IPS-15b (cell line): ENCODE measurements at regions not wholly inside any gene's neighbourhood (a gene's known extent, or its start where the extent isn't known, plus 50 kb on each side); places are given as distances from the start of the nearest gene placed in this dataset.
"Not testable (repeated sequence)": the region's sequence is repeated elsewhere in the genome, so short reads cannot be mapped to it uniquely, and the experiment has no call there.

Experiments used
- H3K27me3 ChIP-seq: one replicate; pipeline ENCODE4 v1.6.1; 2013; ENCODE audit warnings: low read length; ENCODE audit not compliant: control insufficient read depth, insufficient read depth
- H3K36me3 ChIP-seq: one replicate; pipeline ENCODE4 v1.6.1; 2013; ENCODE audit warnings: low read length; ENCODE audit not compliant: control insufficient read depth, insufficient read depth
- H3K4me1 ChIP-seq: one replicate; pipeline ENCODE4 v1.6.1; 2013; ENCODE audit warnings: mild to moderate bottlenecking, low read length; ENCODE audit not compliant: control insufficient read depth, insufficient read depth
- H3K4me3 ChIP-seq: one replicate; pipeline ENCODE4 v1.5.1; 2013; ENCODE audit warnings: low read depth, low read length
- H3K9ac ChIP-seq: one replicate; pipeline ENCODE4 v1.6.1; 2013; ENCODE audit warnings: low read depth, mild to moderate bottlenecking, low read length
- H3K9me3 ChIP-seq: one replicate; pipeline ENCODE4 v1.6.1; 2013; ENCODE audit warnings: mild to moderate bottlenecking, low read length; ENCODE audit not compliant: control insufficient read depth, insufficient read depth

GRCh38 chr6:152811785-152812184 is 61.2 kb downstream of the VIP start:
- Histone ChIP-seq H3K4me3 (no peak overlapping the region), H3K4me1 (no peaks in the 10 kb centered on the region), H3K36me3 (no peaks in the 10 kb centered on the region), H3K9me3 (no peaks in the 10 kb centered on the region), H3K9ac (no peak overlapping the region), H3K27me3 (no peaks in the 10 kb centered on the region)

GRCh38 chr6:152815230-152815872 is 64.8 kb downstream of the VIP start:
- Histone ChIP-seq H3K4me1 (no peaks in the 10 kb centered on the region), H3K9me3 (no peaks in the 10 kb centered on the region), H3K4me3 (no peak overlapping the region), H3K27me3 (no peaks in the 10 kb centered on the region), H3K36me3 (no peaks in the 10 kb centered on the region), H3K9ac (no peak overlapping the region)

- H3K27me3 ChIP-seq = no peaks in the 10 kb centered on the region
- H3K4me1 ChIP-seq = no peaks in the 10 kb centered on the region
- H3K4me3 ChIP-seq = no peak overlapping the region
- H3K9ac ChIP-seq = no peak overlapping the region
- H3K9me3 ChIP-seq = no peaks in the 10 kb centered on the region
- H3K36me3 ChIP-seq = no peaks in the 10 kb centered on the region
Measured at GRCh38 chr6:152816055-152816454, 65.5 kb downstream of the VIP start.

- H3K9me3 ChIP-seq = no peaks in the 10 kb centered on the region
- H3K9ac ChIP-seq = no peak overlapping the region
- no peaks in the 10 kb centered on the region for H3K27me3 ChIP-seq
- peaks cover 2% of the 10 kb centered on the region for H3K4me1 ChIP-seq
- H3K36me3 ChIP-seq = no peaks in the 10 kb centered on the region
- H3K4me3 ChIP-seq = no peak overlapping the region
Measured at GRCh38 chr6:152821525-152821924, 70.9 kb downstream of the VIP start.

GRCh38 chr6:152824666-152825065 is 74.1 kb downstream of the VIP start:
- Histone ChIP-seq H3K27me3 (no peaks in the 10 kb centered on the region), H3K4me1 (peaks cover 2% of the 10 kb centered on the region), H3K4me3 (no peak overlapping the region), H3K9ac (no peak overlapping the region), H3K9me3 (no peaks in the 10 kb centered on the region), H3K36me3 (no peaks in the 10 kb centered on the region)

- no peaks in the 10 kb centered on the region for H3K9me3 ChIP-seq
- H3K9ac ChIP-seq = no peak overlapping the region
- H3K36me3 ChIP-seq = no peaks in the 10 kb centered on the region
Measured at GRCh38 chr6:152828431-152828830, 77.8 kb downstream of the VIP start.

GRCh38 chr6:152834366-152834765 is 83.8 kb downstream of the VIP start:
- not testable (repeated sequence) for H3K27me3 ChIP-seq, H3K9ac ChIP-seq, H3K4me1 ChIP-seq

More at GRCh38 chr6:152828431-152828830, 77.8 kb downstream of the VIP start:
- Histone ChIP-seq H3K27me3 (no peaks in the 10 kb centered on the region), H3K4me3 (no peak overlapping the region), H3K4me1 (no peaks in the 10 kb centered on the region)

GRCh38 chr6:152836523-152836922 is 85.9 kb downstream of the VIP start:
- Histone ChIP-seq H3K36me3 (no peaks in the 10 kb centered on the region), H3K4me3 (no peak overlapping the region), H3K4me1 (no peaks in the 10 kb centered on the region), H3K27me3 (no peaks in the 10 kb centered on the region), H3K9me3 (no peaks in the 10 kb centered on the region), H3K9ac (no peak overlapping the region)

More at GRCh38 chr6:152834366-152834765, 83.8 kb downstream of the VIP start:
- H3K36me3 ChIP-seq, H3K9me3 ChIP-seq, H3K4me3 ChIP-seq: not testable (repeated sequence)

GRCh38 chr6:152845421-152845820 is 94.8 kb downstream of the VIP start:
- no peaks in the 10 kb centered on the region for H3K36me3 ChIP-seq
- H3K9ac ChIP-seq = no peak overlapping the region
- H3K4me1 ChIP-seq = no peaks in the 10 kb centered on the region
- no peaks in the 10 kb centered on the region for H3K27me3 ChIP-seq
- peaks cover 4% of the 10 kb centered on the region for H3K9me3 ChIP-seq
- H3K4me3 ChIP-seq = no peak overlapping the region

GRCh38 chr6:152846825-152847224 is 96.2 kb downstream of the VIP start:
- Histone ChIP-seq H3K9me3 (peaks cover 4% of the 10 kb centered on the region), H3K36me3 (no peaks in the 10 kb centered on the region), H3K4me3 (no peak overlapping the region), H3K27me3 (no peaks in the 10 kb centered on the region), H3K9ac (no peak overlapping the region), H3K4me1 (no peaks in the 10 kb centered on the region)

- Histone ChIP-seq H3K4me3 (no peak overlapping the region), H3K9ac (no peak overlapping the region), H3K4me1 (no peaks in the 10 kb centered on the region), H3K27me3 (no peaks in the 10 kb centered on the region), H3K9me3 (peaks cover 4% of the 10 kb centered on the region), H3K36me3 (no peaks in the 10 kb centered on the region)
Measured at GRCh38 chr6:152848919-152849318, 98.3 kb downstream of the VIP start.

- no peaks in the 10 kb centered on the region for H3K36me3 ChIP-seq
- no peaks in the 10 kb centered on the region for H3K4me1 ChIP-seq
- no peaks in the 10 kb centered on the region for H3K27me3 ChIP-seq
- H3K9me3 ChIP-seq = no peaks in the 10 kb centered on the region
- no peak overlapping the region for H3K9ac ChIP-seq
- H3K4me3 ChIP-seq = no peak overlapping the region
Measured at GRCh38 chr6:152854086-152854795, 103.6 kb downstream of the VIP start.
